ENCODE measurements at regions not wholly inside any gene's neighbourhood (a gene's known extent, or its start where the extent isn't known, plus 50 kb on each side); places are given as distances from the start of the nearest gene placed in this dataset.

DNA sequence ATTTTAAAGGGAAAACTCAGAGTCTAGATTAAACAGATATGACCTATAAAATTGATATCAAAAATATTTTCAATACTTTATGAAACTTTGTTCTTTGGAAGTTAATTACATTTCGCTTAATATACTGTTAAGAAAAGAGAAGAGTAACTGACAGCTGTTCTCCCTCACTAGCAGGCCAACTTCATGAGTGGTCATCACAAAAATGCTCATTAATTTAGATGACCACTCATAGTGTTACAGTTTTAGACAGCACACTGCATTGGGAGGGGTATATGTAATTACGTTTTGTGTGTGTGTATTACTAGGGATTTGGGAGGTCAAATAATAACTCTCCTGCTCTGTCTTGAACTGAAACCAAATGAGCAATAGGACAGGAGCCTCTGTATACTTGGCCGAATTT, 80.2 kb upstream of the EDNRA start:
- in situ Hi-C loops (cut with HindIII; ENCODE audit: low pct_unique_long_range_greater_than_20kb, low sequenced_read_pairs), result no loop called here
- DNase-seq (ENCODE audit: low read depth, low spot score), result no peak

DNA sequence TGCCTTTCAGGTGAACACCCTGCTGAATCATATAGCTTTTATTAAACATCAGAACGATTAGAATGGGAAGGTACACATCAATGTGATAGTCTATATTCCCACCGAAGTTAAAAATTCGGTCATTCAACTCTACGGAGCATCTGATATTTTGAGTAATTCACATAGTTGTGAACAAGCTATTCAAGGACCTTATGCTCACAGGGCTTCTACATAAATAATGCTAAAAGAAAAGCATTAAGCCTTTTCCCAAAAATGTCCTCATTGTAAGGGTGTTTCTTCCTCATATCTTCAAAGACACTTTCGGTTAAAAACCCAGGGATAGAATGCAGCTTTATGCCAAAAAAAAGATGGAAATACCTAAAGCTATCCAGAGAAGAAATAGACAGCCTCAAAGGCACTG, 79.7 kb upstream of the EDNRA start:
- no peak for DNase-seq (ENCODE audit: low read depth, low spot score)
- in situ Hi-C loops (cut with HindIII; ENCODE audit: low pct_unique_long_range_greater_than_20kb, low sequenced_read_pairs), result no loop called here

DNA sequence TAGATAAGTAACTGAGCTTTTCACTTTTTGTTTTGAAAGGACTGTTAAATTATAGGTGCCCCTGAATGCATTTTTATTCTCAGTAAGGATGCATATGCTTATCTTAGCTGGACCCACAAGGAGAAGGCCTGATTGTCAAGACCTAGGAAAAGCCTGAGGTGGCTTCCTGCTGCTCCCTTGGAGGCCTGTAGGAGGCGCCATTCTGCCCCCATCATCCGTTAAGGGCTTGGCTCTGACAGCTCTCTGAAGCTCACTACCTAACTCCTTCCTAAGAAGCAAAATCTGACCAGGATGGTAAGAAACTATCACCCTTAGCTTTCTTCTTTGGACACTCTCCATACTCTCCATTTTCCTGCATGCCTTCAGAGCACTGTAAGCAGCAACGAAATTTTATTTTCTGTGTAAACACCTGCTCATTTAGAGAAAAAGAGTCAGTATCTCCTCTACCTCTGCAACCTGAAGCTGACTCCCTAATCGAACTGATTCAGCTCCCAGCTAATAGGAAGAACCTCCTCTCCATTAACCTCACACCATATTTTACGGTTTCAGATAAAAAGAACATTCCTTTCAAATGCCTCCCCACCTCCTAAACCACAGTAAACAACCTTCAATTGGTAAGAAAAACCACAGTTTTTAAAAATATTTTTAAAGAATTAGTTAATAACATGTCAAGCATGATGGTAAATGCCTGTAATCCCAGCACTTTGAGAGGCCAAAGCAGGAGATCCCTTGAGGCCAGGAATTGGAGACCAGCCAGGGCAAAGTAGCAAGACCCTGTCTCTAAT, 73.4 kb upstream of the EDNRA start:
- peak; percentile 40 for DNase-seq (ENCODE audit: low read depth, low spot score)

DNA sequence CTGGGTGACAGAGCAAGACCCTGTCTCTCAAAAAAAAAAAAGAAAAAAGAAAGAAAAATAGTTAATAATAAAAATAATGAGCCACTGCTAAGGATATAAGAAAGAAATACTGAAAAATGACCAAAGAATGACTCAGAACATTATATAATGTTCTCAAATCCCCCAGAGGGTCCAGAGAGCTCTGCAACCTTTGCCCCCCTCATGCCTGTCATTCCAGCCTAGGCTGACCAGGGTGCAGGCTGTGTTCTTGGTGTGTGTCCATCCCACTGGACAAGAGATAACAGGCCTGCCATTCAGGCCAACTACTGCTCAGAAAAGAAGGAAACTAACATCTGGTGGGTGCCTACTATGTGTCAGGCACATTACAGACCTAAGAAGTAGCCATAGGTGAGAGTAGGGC, 72.7 kb upstream of the EDNRA start:
- DNase-seq (ENCODE audit: low read depth, low spot score), result no peak
- in situ Hi-C loops (cut with HindIII; ENCODE audit: low pct_unique_long_range_greater_than_20kb, low sequenced_read_pairs), result no loop called here

More for the DNA sequence above, 73.4 kb upstream of the EDNRA start:
- in situ Hi-C loops (cut with HindIII; ENCODE audit: low pct_unique_long_range_greater_than_20kb, low sequenced_read_pairs), result no loop called here

DNA sequence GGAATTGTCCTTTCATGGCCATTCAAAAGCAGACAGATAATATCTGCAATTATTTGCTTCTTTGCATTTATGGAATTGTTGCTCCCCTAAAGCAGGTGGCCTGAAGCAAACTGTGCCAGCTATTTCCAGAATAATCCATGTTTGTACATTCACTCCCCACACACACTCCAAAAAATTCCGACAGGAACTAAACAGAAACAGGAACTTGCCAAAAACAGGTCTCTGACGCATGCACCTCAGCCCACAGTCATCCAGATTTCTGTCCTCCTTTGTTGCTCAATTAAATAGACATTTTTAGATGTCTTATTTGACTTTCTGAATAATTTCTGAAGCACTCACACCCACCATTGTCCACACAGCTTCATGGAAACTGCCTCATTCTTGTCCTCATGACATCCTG, 71.5 kb upstream of the EDNRA start:
- in situ Hi-C loops (cut with HindIII; ENCODE audit: low pct_unique_long_range_greater_than_20kb, low sequenced_read_pairs), result no loop called here
- no peak for DNase-seq (ENCODE audit: low read depth, low spot score)

DNA sequence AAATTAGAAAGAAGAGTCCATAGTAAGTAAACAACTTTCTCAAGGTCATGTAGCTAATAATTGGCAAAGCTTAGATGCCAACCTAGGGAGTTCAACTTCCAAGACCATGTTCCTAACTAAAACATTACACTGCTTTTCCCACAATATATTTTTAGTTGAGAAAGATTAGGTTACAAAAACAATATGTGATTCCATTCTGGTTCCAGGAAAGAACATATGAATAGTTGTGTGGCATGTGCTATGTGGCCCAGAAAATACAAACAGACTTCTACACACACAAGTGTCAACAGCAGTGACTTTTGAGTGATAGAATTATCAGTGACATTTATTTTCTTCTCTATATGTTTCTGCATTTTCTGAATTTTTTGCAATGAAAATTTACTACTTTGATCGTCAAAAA, 62.7 kb upstream of the EDNRA start:
- no peak for DNase-seq (ENCODE audit: low read depth, low spot score)
- in situ Hi-C loops (cut with HindIII; ENCODE audit: low pct_unique_long_range_greater_than_20kb, low sequenced_read_pairs), result no loop called here

DNA sequence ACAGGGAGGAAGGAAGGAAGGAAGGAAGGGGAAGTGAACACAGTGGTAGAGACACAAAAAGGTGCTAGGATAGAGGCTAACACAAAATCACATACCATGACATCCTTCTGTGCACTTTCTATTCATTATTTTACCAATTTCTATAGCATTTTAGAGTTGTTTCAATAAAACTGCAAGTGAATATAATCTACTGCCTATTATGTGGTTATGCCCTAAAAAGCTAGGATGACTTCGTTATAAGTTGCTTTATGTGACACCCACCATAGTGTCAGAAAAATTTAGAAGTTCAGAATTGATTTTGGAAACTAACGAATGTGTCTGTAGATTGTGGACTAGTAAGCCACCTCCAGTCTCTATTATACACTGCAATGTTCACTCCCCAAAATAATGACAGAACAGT, 59.4 kb upstream of the EDNRA start:
- no peak for DNase-seq (ENCODE audit: low read depth, low spot score)
- in situ Hi-C loops (cut with HindIII; ENCODE audit: low pct_unique_long_range_greater_than_20kb, low sequenced_read_pairs), result no loop called here

DNA sequence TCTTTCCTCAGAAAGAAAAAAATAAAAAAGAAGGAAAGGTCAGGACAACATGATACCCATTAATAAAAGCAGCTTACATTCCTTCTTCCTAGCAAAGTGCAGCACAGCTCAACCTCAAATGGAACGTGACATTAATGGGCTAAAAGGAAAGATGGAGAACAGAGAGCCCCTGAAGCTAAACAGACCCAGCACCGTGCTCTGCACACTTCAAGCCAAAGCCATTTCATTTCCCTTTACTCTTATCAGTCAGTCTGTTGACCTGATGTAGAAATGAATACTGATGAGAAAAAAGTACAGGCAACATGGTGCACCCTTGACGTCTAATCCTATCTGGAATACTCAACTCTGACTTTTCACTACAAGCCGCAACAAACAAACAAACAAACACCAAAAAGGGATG, 57.7 kb upstream of the EDNRA start:
- DNase-seq (ENCODE audit: low read depth, low spot score), result no peak
- in situ Hi-C loops (cut with HindIII; ENCODE audit: low pct_unique_long_range_greater_than_20kb, low sequenced_read_pairs), result no loop called here

DNA sequence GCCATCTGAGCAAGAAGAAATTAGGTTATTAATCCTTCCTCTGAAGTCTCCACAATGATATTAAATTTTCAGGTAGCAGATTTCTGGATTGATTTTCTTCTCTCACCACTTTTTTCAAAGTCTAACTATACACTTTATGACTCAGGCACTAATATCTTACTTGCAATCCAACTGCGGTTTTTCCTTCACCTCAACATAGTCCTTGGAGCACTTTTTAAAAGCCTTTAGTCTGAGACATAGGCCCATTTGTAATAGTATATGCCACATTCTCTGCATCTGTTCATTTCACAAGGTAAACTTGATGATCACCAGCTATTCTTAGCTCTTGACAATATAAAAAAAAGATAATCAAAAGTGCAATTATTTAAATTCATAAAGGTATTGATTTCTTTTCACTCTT, 55.9 kb upstream of the EDNRA start:
- no peak for DNase-seq (ENCODE audit: low read depth, low spot score)
- in situ Hi-C loops (cut with HindIII; ENCODE audit: low pct_unique_long_range_greater_than_20kb, low sequenced_read_pairs), result no loop called here

DNA sequence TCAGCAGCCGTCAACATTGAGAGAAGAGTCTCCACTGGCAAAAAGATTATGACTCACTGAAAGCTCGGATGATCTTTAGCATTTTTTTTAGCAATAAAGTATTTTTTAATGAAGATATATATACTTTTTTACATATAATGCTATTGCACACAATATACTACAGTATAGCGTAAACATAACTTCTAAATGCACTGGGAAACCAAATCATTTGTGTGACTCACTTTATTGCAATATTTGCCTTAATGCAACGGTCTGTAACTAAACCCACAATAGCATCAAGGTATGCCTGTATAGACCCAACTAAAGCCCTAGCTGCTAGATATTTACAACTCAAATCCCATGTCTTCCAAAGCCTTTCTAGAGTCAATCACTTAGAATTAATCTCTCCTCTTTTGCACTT, 52.3 kb upstream of the EDNRA start:
- in situ Hi-C loops (cut with HindIII; ENCODE audit: low pct_unique_long_range_greater_than_20kb, low sequenced_read_pairs), result no loop called here
- DNase-seq (ENCODE audit: low read depth, low spot score), result no peak

DNA sequence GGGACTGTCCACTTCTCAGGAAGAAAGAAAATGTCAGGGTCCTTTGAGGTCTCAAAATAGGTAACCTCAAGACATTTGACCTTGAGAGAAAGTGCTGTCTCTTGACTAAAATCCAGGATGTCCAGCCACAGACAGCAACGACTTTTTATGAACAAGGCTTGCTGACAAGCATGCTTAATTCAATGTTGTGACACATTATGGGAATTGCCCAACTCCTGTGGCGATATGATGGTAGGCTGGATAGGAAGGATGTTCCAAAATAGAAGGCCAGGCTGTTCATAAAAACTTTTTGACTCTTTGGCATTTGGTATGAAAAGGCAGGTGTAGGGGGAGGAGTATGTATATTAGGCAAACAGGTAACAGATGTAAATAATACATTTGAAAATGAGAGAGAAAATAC, 50.8 kb upstream of the EDNRA start:
- in situ Hi-C loops (cut with HindIII; ENCODE audit: low pct_unique_long_range_greater_than_20kb, low sequenced_read_pairs), result no loop called here

More for the DNA sequence above, 50.8 kb upstream of the EDNRA start:
- no peak for DNase-seq (ENCODE audit: low read depth, low spot score)

Small RNA genes lying in the stretch of these regions (small RNA-seq; reads per million reads assigned to genes)
- gene MIR548G, result 0 reads per million in 2 experiments
